Lower lobe of right lung (tissue), 2 donors: ENCODE measurements at regions not wholly inside any gene's neighbourhood (a gene's known extent, or its start where the extent isn't known, plus 50 kb on each side); places are given as distances from the start of the nearest gene placed in this dataset.

Source experiments
- ATAC-seq, 2 donors: fragments of 200-7000 bp; cut with Tn5 transposase; one replicate each; pipeline ENCODE4 v1.9.1; 2020 to 2022; ENCODE audit warnings: mild to moderate bottlenecking in 2 of 2, moderate library complexity in 2 of 2
- DNase-seq: peaks from one replicate; pipeline ENCODE4 v3.0.0-alpha.2; 2020
- H3K27ac ChIP-seq: fragments of 200-600 bp; one replicate; pipeline ENCODE4 v1.8.0; 2022
- H3K27me3 ChIP-seq: fragments of 200-600 bp; one replicate; pipeline ENCODE4 v1.8.0; 2022; ENCODE audit warnings: low read depth
- H3K36me3 ChIP-seq: fragments of 200-600 bp; one replicate; pipeline ENCODE4 v1.8.0; 2022; ENCODE audit warnings: mild to moderate bottlenecking
- H3K4me1 ChIP-seq: fragments of 200-600 bp; one replicate; pipeline ENCODE4 v1.8.0; 2022
- H3K4me3 ChIP-seq: fragments of 200-600 bp; one replicate; pipeline ENCODE4 v1.8.0; 2022; ENCODE audit warnings: mild to moderate bottlenecking
- H3K9me3 ChIP-seq: fragments of 200-600 bp; one replicate; pipeline ENCODE4 v1.8.0; 2022
- intact Hi-C: fragments of 100-400 bp; cut with DNase I; formaldehyde crosslinking; loops from one replicate; pipeline ENCODE4 v1.11.0; 2022
- TF ChIP-seq, protein P1 (sequence below): fragments of 200-600 bp; IDR thresholded peaks from one replicate; pipeline ENCODE4 v1.8.0; 2022; ENCODE audit warnings: antibody characterized with exemption, mild to moderate bottlenecking
- donor health status: DM: no; HTN: yes; CAD: no; lungs with severe emphysema.

GRCh38 chr5:112062181-112062580 is 305.2 kb upstream of the NREP start:
- TF ChIP-seq, protein P1, sequence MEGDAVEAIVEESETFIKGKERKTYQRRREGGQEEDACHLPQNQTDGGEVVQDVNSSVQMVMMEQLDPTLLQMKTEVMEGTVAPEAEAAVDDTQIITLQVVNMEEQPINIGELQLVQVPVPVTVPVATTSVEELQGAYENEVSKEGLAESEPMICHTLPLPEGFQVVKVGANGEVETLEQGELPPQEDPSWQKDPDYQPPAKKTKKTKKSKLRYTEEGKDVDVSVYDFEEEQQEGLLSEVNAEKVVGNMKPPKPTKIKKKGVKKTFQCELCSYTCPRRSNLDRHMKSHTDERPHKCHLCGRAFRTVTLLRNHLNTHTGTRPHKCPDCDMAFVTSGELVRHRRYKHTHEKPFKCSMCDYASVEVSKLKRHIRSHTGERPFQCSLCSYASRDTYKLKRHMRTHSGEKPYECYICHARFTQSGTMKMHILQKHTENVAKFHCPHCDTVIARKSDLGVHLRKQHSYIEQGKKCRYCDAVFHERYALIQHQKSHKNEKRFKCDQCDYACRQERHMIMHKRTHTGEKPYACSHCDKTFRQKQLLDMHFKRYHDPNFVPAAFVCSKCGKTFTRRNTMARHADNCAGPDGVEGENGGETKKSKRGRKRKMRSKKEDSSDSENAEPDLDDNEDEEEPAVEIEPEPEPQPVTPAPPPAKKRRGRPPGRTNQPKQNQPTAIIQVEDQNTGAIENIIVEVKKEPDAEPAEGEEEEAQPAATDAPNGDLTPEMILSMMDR, result no peak
- H3K36me3 ChIP-seq, result no peaks in the 10 kb centered on the region
- no peak overlapping the region for H3K27ac ChIP-seq
- no peaks in the 10 kb centered on the region for H3K4me1 ChIP-seq
- ATAC-seq (no peak), DNase-seq (no peak)
- no peaks in the 10 kb centered on the region for H3K27me3 ChIP-seq
- H3K9me3 ChIP-seq, result no peaks in the 10 kb centered on the region
- intact Hi-C loops, result no loop called here
- H3K4me3 ChIP-seq, result no peak overlapping the region

GRCh38 chr5:112061666-112062065 is 304.7 kb upstream of the NREP start:
- DNase-seq, result no peak
- no peaks in the 10 kb centered on the region for H3K9me3 ChIP-seq
- H3K4me1 ChIP-seq, result no peaks in the 10 kb centered on the region
- no peak overlapping the region for H3K4me3 ChIP-seq
- H3K36me3 ChIP-seq, result no peaks in the 10 kb centered on the region
- TF ChIP-seq, protein P1, result no peak
- ATAC-seq, result no peak
- no peak overlapping the region for H3K27ac ChIP-seq
- intact Hi-C loops, result no loop called here
- H3K27me3 ChIP-seq, result no peaks in the 10 kb centered on the region

- H3K4me1 ChIP-seq, result no peaks in the 10 kb centered on the region
- ATAC-seq, result no peak
- no peak overlapping the region for H3K4me3 ChIP-seq
- intact Hi-C loops, result no loop called here
- DNase-seq, result no peak
- no peaks in the 10 kb centered on the region for H3K27me3 ChIP-seq
- no peak overlapping the region for H3K27ac ChIP-seq
- no peaks in the 10 kb centered on the region for H3K9me3 ChIP-seq
- TF ChIP-seq, protein P1, result no peak
- no peaks in the 10 kb centered on the region for H3K36me3 ChIP-seq
These were observed 302.7 kb upstream of the NREP start for GRCh38 chr5:112059579-112060135.

GRCh38 chr5:112049738-112050137 is 292.7 kb upstream of the NREP start:
- DNase-seq (no peak), ATAC-seq (no peak)
- no peak overlapping the region for H3K27ac ChIP-seq
- H3K4me1 ChIP-seq, result no peaks in the 10 kb centered on the region
- intact Hi-C loops, result no loop called here
- no peaks in the 10 kb centered on the region for H3K27me3 ChIP-seq
- H3K4me3 ChIP-seq, result no peak overlapping the region
- H3K9me3 ChIP-seq, result peaks cover 5% of the 10 kb centered on the region
- H3K36me3 ChIP-seq, result no peaks in the 10 kb centered on the region
- TF ChIP-seq, protein P1, result no peak

DNA sequence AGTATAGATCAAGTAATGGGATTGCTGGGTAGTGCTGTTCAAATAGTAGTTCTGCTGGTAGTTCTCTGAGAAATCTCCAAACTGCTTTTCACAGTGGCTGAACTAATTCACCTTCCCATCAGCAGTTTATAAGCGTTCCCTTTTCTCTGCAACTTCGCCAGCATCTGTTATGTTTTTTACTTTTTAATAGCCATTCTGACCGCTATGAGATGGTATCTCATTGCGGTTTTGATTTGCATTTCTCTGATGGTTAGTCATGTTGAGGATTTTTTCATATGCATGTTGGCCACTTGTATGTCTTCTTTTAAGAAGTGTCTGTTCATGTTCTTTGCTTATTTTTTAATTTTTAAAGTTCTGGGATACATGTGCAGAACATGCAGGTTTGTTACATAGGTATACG is 279.2 kb upstream of the NREP start:
- no peaks in the 10 kb centered on the region for H3K27me3 ChIP-seq
- intact Hi-C loops, result no loop called here
- H3K4me1 ChIP-seq, result no peaks in the 10 kb centered on the region
- H3K4me3 ChIP-seq, result no peak overlapping the region
- no peak for ATAC-seq
- no peak overlapping the region for H3K27ac ChIP-seq
- no peaks in the 10 kb centered on the region for H3K36me3 ChIP-seq
- DNase-seq, result no peak
- no peaks in the 10 kb centered on the region for H3K9me3 ChIP-seq
- TF ChIP-seq, protein P1, result no peak
